Hepatic stellate cell (primary cell): ENCODE measurements at regions not wholly inside any gene's neighbourhood (a gene's known extent, or its start where the extent isn't known, plus 50 kb on each side); places are given as distances from the start of the nearest gene placed in this dataset.

Experiments
- DNase-seq: peaks from one replicate; pipeline ENCODE4 v3.0.0; 2011; ENCODE audit warnings: low spot score

DNA sequence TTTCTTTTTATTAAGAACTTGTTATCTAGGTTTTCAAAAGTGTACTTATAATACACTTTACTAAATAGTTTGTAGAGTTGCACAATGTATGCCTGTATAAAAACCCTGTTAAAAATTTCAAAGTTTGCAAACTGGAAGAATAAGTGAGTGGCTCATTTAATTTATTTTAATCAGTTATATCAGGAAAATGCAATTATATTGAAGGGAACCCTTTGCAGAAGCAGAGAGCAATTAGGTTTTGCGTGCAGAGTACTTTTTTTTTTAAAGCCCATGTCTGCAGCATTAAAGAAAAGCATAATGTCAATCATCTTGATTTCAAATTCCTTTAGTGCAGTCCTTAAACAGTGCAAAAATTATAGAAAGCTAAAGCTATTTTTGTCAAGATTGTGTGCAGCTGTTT, 271.3 kb upstream of the LDB2 start:
- no peak for DNase-seq

DNA sequence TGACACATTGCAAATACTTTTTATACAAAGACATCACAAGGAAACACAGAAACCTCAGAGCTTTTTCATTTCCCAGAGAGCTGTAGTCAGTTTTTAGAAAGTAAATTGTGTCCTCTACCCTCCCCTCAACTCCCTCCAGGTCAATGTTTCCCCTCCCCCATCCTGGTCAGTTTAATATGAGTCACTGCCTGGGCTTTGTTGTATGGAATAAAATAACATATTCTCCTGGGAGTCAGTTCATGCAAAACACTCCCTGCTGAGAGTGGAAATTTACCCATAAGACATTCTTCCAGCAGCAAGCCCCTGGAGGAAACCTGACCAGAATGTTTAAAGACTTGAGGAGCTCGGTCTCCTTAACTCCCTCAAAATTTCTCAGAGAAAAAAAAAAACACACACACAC, 270.1 kb upstream of the LDB2 start:
- DNase-seq = peak; percentile 20

DNA sequence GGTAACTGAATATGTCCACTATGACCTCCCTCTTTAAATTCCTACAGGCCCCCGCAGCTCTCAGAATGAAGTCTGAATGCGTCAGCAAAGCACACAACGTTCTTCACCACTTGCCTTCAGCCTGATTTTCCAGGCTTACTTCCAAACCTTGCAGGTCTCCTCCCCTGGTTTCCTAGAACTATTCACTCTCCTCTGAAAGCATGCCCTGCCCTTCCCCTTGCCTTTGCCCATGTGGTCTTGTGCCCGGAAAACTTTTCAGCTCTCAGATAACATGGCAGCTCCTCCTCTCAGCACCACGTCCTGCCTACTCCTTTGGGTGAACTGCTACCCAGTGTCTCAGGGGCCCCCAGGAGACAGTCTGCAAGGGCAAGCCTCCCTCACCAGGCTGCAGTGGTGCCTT, 268.5 kb upstream of the LDB2 start:
- no peak for DNase-seq

DNA sequence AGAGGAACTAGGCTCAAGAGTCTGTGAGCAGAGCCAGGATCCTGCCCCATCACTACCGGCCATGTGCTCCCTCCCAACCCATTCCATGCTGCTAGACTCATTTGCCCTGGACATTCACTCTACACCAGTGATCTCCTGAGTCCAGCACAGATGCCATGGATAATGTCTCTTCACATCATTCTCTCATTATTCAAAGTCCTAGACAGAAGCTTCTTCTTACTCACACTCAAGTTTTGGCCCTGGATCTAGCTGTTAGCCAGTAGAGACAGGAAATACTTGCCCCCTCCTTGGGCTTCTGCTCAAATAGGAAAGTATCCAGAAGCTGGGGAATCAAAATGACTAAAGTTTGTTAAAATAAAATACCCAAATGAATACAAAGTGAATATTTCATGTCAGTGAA, 266.8 kb upstream of the LDB2 start:
- no peak for DNase-seq

DNA sequence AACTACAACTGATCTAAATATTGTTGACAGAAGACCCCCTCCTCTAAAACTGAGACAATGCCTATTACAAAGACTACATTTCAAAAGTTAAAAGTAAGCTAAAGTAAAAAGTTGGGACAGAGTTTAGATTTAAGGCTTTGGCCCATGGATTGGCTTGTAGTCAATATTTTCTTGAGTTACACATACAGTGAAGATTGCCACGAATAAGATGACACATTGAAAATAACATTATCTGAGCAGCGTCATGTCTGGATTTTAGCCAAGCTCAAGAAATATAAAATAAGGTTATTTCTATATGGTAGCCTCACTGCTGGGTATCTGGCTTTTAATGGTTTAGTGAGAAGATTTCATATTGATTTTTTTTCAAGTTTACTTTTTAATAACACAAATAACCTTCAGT, 266.2 kb upstream of the LDB2 start:
- DNase-seq = no peak

DNA sequence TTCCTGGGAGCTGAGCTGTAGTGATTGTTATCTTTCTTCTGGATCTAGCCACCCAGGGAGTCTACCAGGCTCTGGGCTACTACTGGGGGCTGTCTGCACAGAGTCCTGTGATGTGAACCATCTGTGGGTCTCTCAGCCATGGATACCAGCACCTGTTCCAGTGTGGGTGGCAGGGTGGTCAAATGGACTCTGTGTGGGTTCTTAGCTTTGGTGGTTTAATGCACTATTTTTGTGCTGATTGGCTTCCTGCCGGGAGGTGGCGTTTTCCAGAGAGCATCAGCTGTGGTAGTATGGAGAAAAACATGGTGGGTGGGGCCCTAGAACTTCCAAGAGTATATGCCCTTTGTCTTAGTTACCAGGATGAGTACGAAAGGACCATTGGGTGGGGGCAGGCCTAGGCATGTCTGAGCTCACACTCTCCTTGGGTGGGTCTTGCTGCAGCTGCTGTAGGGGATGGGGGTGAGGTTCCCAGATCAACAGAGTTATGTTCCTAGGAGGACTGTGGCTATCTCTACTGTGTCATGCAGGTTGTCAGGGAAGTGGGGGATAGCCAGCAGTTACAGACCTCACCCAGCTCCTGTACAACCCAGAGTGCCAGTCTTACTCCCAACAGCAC, 264.8 kb upstream of the LDB2 start:
- DNase-seq = no peak

DNA sequence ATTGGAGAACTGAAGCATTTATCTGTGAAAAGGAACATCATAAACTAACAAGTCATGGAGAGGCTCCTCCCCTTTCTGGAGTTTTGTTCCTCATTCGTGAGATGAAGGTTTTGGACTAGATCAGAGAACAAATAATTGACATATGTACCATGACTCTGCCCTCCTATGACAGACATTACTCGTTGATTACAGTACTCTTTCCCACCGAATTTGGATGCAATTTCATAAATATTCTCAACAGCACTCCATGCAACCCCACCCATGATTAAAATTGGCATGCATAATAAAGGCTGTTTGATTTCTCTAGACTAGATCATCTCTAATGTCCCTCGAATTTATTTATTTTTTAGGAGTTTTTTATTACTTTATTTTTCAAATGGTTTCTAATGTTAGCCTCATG, 258.9 kb upstream of the LDB2 start:
- DNase-seq = no peak

DNA sequence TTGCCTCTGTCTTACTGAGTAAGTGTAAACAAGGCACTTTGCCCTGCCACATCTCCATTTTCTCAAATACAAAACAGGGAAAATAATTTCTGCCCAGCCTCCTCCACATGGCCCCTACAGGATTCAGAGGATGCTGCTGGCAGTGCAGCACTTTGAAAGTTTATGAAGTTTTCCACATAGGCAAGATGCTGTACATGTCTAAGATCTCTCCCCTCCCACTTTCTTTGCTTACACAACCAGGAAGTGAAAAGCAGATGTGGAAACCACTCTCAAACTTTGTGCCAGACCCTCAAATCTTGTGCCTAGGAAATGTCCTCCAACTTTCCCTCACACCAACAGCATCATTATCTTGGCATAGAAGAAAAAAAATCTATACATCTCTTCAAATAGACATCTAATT, 257.0 kb upstream of the LDB2 start:
- no peak for DNase-seq

DNA sequence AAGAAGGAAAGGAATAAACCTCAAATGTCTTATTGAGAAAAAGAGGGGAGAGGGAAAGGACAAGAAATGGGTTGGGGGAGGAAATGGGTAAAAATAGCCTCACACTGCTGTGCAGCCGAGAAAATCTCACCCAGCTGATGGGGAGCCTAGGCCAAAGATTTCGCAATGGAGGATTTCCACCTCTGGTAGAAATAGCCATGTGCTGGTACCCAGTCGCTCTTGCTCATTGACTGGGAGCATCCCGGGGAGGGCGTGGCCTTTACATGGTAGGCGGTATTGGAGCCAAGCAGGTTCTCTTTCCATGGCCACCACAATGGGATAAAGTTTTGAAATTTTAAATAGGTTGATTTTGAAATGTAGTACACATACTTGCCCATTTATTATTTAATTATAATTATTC, 255.1 kb upstream of the LDB2 start:
- DNase-seq = no peak

DNA sequence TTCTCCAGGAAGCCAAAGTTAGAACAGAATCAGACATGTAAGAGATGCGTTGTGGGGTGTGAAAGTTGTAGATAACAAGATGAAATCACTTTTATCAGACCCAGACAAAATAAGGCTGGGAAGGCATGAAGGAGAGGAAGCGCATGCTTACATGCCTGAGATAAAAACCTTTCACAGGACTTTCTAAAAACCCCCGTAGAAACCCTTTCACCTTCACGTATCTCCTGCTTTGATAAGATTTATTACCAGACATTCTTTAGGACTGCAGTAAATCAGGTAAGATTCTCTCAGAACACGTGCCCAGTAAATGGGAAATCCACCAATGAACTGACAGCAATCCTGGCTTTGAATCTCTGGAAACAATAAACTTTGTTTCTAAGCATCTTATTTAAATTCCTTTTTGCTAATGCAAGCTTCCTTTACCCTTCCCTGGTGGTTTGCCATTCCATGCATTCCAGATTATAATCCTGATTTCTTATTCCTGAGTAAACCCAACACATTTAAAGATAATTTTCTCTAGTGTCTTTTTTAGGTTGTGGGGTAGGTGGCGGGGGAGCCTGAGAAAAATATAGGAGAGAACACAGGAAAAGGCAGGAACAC, 254.6 kb upstream of the LDB2 start:
- no peak for DNase-seq

DNA sequence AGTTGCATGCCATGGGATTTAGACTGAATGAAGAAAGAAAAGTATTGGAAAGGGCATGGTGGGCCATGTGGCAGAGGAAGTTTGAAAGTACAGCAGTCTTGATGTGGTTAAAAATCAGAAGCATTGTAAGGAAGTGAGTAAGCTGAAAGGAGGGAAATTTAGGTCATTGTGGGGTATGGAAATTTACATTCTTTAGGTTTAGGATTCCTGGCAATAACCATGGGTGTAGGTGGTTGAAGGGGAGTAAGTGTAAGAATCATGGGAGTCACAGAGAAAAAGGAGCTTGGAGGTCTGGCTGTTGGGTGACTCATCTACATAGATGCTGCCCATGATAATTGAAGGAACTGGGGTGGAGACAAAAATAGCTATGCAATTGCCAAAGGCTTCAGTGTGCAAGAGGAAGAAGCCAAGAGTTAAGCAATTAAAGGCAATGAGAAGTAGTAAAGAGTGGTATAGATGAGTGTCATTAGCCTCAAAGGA, 243.8 kb upstream of the LDB2 start:
- peak; percentile 69 for DNase-seq

DNA sequence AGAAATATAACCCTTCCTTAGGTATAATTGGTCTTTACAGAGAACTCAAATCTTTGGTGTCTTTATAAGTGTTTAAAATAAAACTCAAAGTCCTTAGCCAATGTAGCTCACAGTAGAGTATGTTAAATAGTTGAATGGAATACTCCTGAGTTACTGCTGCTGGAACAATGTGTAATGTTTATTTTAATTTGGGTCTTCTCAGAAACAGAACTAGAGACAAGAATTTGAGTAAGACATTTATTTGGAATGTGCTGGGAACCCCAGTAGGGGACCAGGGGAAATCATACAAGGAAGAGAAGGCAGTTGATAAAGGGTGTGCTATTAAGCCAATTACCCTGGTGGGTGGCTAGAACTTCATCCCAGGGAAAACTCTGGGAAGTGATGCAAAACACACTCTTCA, 240.4 kb upstream of the LDB2 start:
- no peak for DNase-seq

DNA sequence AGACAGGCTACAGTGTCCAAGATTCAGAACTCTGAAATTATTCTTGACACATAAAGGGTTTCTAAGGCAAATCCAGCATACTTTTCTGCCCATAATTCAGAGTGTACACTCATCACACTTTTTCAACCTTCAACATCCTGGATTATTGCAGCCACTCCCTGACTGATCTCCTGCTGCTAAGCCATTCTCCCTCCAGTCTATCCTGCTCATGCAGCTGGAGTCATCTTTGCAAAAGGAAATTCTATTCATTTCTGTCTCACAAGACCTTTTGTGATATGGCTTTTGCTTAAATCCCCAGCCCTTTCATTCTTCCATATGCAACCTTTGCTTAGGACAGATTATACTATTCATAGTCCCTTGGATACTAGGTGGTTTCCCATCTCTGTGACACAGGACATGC, 236.1 kb upstream of the LDB2 start:
- no peak for DNase-seq

DNA sequence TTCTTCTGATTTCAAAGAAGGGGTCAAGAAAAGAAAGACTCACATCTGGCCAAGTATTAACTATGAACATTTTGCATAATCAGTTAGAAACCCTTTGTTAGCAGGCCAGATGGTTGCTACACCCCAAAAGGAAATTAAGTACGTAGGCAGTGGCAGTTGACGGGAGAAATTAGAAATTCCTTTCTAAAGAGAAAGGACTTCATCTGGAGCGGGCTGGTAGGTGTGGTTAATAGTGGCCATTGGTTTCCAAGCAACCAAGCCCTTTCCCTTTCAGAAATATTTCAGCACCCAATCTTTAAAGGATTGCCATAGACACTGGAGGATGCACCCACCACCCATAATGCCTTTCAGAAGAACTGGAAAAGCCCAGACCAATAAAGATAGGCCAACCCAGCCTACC, 235.7 kb upstream of the LDB2 start:
- no peak for DNase-seq

DNA sequence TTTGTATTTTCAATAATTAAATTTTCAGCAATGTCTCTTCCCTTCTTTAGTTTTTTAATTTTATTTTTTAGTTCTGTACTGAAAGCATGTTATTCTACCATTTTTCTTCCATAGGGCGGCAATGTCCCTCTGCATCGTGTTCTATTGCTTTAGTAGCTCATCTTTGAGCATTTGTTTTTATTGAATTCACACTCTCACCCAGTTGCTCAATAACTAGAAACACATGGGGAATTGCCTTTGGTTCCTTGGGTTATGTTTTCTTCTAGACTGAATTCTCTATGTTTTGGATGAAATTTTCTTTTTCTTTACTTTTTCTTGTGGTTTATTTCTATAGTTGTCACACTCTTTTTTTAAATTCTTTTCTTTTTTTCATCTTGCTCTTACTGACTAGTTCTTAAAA, 233.8 kb upstream of the LDB2 start:
- no peak for DNase-seq

DNA sequence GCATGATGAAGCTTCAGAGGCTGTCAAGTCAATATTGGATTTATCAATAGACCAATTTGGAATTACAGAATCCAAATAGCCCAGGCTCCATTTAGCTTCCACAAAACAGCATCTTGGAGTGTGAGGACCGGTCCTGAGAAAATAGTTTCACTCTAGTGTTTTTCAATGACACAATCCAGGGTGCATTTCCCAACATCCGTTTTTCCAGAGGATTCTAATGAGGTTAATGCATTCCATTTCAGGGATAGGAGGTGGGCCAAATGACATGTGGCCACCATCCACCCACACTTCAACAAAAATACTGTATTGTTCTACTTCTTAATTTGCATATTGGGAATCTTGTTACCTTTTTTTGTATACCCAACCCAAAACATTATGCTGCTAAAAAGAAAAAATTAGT, 229.8 kb upstream of the LDB2 start:
- no peak for DNase-seq

DNA sequence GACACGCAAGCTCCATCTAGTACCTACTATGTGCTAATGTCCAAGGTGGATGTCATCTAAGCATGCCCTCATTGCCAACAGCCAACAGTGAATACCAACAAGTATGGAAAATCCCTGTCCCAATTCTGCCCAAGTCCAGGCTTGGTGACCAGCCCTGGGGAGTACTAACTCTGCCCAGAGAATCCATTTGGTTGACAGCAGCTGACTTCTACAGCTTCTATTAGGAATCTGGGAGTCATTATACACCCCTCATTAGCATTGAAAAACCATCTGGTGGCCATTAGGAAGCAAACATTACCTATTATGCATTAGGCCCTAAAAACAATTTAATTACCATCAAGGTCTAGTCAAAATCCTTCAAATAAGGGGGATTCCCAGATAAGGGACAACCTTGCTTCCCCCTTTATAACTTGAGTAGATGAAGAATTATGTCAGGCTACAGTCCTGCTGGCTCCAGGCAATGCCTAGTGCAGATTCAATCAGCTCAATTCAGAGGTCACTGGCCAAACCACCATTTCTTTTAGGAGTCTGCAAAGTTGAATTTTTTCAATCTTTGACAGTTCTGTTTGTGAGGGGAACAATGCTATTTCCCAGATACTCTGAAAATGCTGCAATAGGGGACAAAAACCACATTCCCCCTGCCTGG, 228.0 kb upstream of the LDB2 start:
- no peak for DNase-seq

DNA sequence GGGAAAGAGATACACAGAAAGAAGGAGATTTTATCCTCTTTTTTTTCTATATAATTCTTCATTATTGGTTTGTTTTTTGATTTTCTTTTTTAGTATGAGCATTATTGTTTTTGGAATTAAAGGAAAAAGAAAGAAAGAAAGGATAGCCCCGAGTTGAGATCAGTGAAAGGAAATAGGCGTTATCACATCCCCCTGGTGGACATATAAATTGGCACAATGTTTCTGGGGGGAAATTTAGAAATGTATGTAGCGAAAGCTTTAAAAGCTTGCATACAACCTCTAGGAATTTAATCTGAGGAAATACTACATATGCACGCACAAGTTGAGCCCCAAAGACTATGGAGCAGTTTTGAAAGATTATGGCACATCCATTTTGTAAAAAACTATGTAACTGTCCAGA, 226.3 kb upstream of the LDB2 start:
- DNase-seq = no peak

DNA sequence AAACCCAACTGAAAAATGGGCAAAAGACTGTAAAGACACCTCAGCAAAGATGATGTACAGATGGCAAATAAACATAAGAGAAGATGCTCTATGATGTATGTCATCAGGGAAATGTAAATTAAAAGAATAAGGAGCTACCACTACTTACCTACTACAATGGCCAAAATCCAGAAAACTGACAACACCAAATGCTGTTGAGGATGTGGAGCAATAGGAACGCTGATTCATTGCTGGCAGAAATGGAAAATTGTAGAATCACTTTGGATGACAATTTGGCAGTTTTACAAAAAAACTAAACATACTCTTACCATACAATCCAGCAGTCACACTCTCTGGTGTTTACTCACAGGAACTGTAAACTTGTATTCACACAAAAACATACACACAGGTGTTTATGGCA, 222.3 kb upstream of the LDB2 start:
- no peak for DNase-seq

DNA sequence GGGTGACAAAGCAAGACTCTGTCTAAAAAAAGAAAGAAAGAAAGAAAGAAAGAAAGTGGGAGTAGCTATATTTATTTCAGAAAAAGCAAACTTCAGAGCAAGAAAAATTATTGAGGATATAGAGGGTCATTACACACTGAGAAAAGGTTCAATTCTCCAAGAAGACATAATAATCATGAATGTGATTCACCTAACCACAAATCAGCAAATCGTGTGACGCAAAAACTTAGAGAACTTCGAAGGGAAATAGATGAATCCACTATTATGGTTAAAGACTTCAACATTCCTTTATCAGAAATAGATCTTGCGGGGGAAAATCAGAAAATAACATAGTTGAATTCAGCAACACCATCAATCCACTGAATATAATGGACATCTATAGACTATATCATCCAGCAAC, 219.3 kb upstream of the LDB2 start:
- DNase-seq = no peak

DNA sequence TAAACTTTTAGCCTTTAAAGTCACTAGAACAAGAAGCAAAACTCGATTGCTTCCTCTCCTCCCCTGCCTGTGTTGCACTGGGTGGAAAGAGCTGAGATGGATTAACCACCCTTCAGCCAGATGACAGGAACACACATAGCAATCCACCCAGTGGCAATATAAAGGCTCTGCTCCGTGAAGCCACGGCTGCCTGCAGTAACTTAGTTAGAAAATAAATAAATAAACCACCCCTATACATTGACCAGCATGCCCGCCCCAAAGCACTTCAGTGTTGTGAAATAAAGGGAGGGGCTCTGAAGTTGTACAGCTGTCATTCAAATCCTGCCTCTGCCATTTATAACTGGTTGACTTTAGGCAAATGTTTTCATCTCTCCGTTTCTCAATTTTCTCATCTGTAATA, 217.1 kb upstream of the LDB2 start:
- DNase-seq = no peak

DNA sequence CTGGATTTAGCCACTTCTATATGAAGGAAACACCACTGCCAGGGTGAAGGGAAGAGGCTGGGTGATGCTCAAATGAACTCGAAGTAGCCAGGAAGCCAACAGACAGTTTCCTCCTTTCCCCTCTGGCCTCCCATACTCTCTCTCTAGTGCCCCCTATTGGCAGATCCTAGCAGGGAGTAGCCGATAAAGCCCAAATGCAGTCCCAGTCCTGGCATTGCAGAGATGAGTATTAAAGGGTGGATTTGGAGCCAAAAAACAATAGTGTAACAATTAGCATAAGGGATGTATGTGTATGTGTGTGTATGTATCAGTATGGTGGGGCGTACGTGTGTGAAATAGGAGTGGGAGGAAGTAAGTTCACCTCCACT, 213.8 kb upstream of the LDB2 start:
- DNase-seq = no peak

DNA sequence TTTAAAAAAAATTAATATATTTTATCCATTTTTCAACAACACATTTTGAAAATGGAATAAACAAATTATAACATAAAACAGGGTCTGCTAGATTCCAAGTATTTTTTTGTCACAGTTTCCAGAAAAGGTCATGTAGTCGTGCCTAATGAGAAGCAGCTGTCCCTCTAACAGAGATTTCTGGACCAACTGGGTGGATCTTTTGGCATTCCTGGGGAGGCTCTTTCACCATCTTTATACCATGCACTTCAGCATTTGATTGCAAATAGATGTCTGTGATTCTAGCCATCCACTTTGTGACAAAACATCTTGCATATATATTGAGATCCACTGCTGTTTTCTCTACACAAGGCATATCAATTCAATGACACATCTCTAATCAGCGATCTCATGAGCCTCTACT, 210.7 kb upstream of the LDB2 start:
- DNase-seq = no peak

DNA sequence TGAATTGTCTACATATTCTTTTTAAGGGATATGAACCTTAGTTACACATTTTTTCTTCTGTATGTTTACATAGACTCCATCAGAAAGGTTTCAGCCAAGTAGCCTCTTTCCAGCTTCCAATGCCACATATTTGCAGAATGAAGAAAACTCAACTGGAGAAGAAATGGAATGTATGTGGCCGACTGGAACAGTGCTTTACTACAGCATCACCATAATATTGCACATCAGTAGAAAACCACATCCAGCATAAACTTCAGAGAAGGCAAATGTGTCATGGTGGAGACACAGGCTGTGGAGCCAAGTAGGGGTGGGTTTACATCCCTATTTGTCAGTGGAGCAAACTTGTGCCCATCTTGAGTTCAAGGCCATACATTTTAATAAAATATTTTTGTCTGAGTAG, 204.8 kb upstream of the LDB2 start:
- peak; percentile 50 for DNase-seq
